ENCODE measurements at regions not wholly inside any gene's neighbourhood (a gene's known extent, or its start where the extent isn't known, plus 50 kb on each side); places are given as distances from the start of the nearest gene placed in this dataset.

DNA sequence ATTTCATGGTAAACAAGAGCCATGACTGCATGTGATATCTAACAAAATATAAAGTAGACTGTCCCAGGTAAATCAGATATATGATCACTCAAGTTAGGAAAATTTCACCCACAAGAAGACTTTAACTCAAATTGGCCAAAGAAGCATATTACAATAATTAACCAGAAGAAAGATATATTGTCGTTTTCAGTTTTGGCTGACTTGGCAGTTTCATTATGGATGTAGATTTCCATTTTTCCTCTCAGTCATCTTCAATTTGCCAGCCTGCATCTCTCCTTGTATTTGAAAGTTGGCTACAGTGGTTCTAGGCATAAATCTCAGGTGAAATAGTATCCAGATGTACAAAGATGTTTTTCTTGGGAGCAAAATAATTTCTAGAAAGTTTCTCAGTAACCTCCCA lies 761.6 kb downstream of the LRFN5 start:
- in situ Hi-C loops (cut with HindIII; ENCODE audit: extremely low pct_ligation_motif_present, low pct_unique_long_range_greater_than_20kb) (no loop called here), intact Hi-C loops (cut with micrococcal nuclease; ENCODE audit: unreplicated experiment) (no loop called here)
- H3K4me3 ChIP-seq (replicated peaks in 1 of 3; ENCODE audit: insufficient read depth in 1 of 3, low read depth in 2 of 3, low read length in 3 of 3): no peak overlapping the region
- TF ChIP-seq ZNF496 (CRISPR knock-in tag; IDR thresholded peaks at IDR 0.05; ENCODE audit: insufficient replicate concordance) (no peak), TCF7L2 (IDR thresholded peaks at IDR 0.05; ENCODE audit: low read depth, low read length) (peak; percentile 24; the same call in 1 of the 2 replicates), ZSCAN29 (CRISPR knock-in tag; conservative IDR thresholded peaks at IDR 0.05) (no peak), MAFK (conservative IDR thresholded peaks at IDR 0.05 in 1 of 2, IDR thresholded peaks at IDR 0.05 in 1 of 2; ENCODE audit: low read length in 2 of 2) (peak; percentile 96 to 98), MAFF (IDR thresholded peaks at IDR 0.05; ENCODE audit: low read depth, low read length) (peak; percentile 96), KLF12 (CRISPR knock-in tag; IDR thresholded peaks at IDR 0.05; ENCODE audit: borderline replicate concordance) (no peak)
- FAIRE-seq (no peak), ATAC-seq (no peak), DNase-seq (ENCODE audit: low spot score) (no peak)
- ChIA-PET POLR2A (no interaction called here), CTCF (ENCODE audit: low intra/inter-chr PET ratio, low total read pairs) (no interaction called here)
- 1% methylated on average over 1 of the region's 1 CpG for WGBS (ENCODE audit: low lambda C conversion rate)
- no TSS peak for BruUV-seq (replicated peaks)
- H3K4me1 ChIP-seq (ENCODE audit: insufficient read depth, low read length): no peaks in the 10 kb centered on the region
- no peaks in the 10 kb centered on the region for H4K20me1 ChIP-seq (ENCODE audit: insufficient read depth, low read length)
- H2AFZ ChIP-seq (ENCODE audit: low read length): no peak overlapping the region
- H3K27ac ChIP-seq (ENCODE audit: extremely low read length, insufficient read depth, low read length): no peak overlapping the region
- H3K9me3 ChIP-seq (ENCODE audit: low read length): peaks cover 79% of the 10 kb centered on the region
- no peaks in the 10 kb centered on the region for H3K27me3 ChIP-seq (ENCODE audit: control insufficient read depth in 1 of 2, insufficient read depth in 2 of 2, low read length in 2 of 2)
- H3K79me2 ChIP-seq (ENCODE audit: insufficient read depth, low read length): no peaks in the 10 kb centered on the region
- H3K36me3 ChIP-seq (replicated peaks in 1 of 2; ENCODE audit: control insufficient read depth in 1 of 2, insufficient read depth in 2 of 2, low read length in 2 of 2): no peaks in the 10 kb centered on the region
- H3K9ac ChIP-seq (ENCODE audit: insufficient read depth, low read depth, low read length): no peak overlapping the region
- no peak overlapping the region for H3K4me2 ChIP-seq (ENCODE audit: low read depth, low read length)

GRCh38 chr14:42353315-42353714 lies 746.6 kb downstream of the LRFN5 start:
- no peak for ATAC-seq
- no peak overlapping the region for H3K4me3 ChIP-seq (replicated peaks in 1 of 3; ENCODE audit: insufficient read depth in 1 of 3, low read depth in 2 of 3, low read length in 3 of 3)
- WGBS (ENCODE audit: low lambda C conversion rate): 2% methylated on average over 2 of the region's 2 CpGs
- TF ChIP-seq, protein P1, sequence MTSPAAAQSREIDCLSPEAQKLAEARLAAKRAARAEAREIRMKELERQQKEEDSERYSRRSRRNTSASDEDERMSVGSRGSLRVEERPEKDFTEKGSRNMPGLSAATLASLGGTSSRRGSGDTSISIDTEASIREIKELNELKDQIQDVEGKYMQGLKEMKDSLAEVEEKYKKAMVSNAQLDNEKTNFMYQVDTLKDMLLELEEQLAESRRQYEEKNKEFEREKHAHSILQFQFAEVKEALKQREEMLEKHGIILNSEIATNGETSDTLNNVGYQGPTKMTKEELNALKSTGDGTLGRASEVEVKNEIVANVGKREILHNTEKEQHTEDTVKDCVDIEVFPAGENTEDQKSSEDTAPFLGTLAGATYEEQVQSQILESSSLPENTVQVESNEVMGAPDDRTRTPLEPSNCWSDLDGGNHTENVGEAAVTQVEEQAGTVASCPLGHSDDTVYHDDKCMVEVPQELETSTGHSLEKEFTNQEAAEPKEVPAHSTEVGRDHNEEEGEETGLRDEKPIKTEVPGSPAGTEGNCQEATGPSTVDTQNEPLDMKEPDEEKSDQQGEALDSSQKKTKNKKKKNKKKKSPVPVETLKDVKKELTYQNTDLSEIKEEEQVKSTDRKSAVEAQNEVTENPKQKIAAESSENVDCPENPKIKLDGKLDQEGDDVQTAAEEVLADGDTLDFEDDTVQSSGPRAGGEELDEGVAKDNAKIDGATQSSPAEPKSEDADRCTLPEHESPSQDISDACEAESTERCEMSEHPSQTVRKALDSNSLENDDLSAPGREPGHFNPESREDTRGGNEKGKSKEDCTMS (CRISPR knock-in tag; conservative IDR thresholded peaks at IDR 0.05): no peak
- no peak for TF ChIP-seq PHF20 (CRISPR knock-in tag; IDR thresholded peaks at IDR 0.05)
- no peak for TF ChIP-seq LBX2 (CRISPR knock-in tag; IDR thresholded peaks at IDR 0.05; ENCODE audit: borderline replicate concordance)
- no peak for TF ChIP-seq PHF21A (CRISPR knock-in tag; IDR thresholded peaks at IDR 0.05)
- TF ChIP-seq ZBTB7A (CRISPR knock-in tag; IDR thresholded peaks at IDR 0.05): no peak
- no peak for TF ChIP-seq PRPF4 (IDR thresholded peaks at IDR 0.05; ENCODE audit: low read depth, low read length, poor library complexity, severe bottlenecking)
- TF ChIP-seq, protein P2, sequence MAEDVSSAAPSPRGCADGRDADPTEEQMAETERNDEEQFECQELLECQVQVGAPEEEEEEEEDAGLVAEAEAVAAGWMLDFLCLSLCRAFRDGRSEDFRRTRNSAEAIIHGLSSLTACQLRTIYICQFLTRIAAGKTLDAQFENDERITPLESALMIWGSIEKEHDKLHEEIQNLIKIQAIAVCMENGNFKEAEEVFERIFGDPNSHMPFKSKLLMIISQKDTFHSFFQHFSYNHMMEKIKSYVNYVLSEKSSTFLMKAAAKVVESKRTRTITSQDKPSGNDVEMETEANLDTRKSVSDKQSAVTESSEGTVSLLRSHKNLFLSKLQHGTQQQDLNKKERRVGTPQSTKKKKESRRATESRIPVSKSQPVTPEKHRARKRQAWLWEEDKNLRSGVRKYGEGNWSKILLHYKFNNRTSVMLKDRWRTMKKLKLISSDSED (CRISPR knock-in tag; IDR thresholded peaks at IDR 0.05): no peak
- no peak for TF ChIP-seq ZBTB39 (CRISPR knock-in tag; IDR thresholded peaks at IDR 0.05)

More at GRCh38 chr14:42353315-42353714, 746.6 kb downstream of the LRFN5 start:
- no peak overlapping the region for H3K27ac ChIP-seq (ENCODE audit: extremely low read length, insufficient read depth, low read length)
- no peak overlapping the region for H3K9ac ChIP-seq (ENCODE audit: insufficient read depth, low read depth, low read length)
- CTCF ChIA-PET (ENCODE audit: low intra/inter-chr PET ratio, low total read pairs): no interaction called here
- BruUV-seq (replicated peaks): no TSS peak
- H3K9me3 ChIP-seq (ENCODE audit: low read length): peaks cover 91% of the 10 kb centered on the region
- no peaks in the 10 kb centered on the region for H3K79me2 ChIP-seq (ENCODE audit: insufficient read depth, low read length)
- in situ Hi-C loops (cut with HindIII; ENCODE audit: extremely low pct_ligation_motif_present, low pct_unique_long_range_greater_than_20kb) (no loop called here), intact Hi-C loops (cut with micrococcal nuclease; ENCODE audit: unreplicated experiment) (no loop called here)
- no peak overlapping the region for H2AFZ ChIP-seq (ENCODE audit: low read length)
- POLR2A ChIA-PET: no interaction called here
- H3K4me1 ChIP-seq (ENCODE audit: insufficient read depth, low read length): no peaks in the 10 kb centered on the region
- DNase-seq (ENCODE audit: low spot score) (no peak), FAIRE-seq (no peak)
- no peaks in the 10 kb centered on the region for H4K20me1 ChIP-seq (ENCODE audit: insufficient read depth, low read length)
- H3K36me3 ChIP-seq (replicated peaks in 1 of 2; ENCODE audit: control insufficient read depth in 1 of 2, insufficient read depth in 2 of 2, low read length in 2 of 2): no peaks in the 10 kb centered on the region
- no peak overlapping the region for H3K4me2 ChIP-seq (ENCODE audit: low read depth, low read length)
- no peaks in the 10 kb centered on the region for H3K27me3 ChIP-seq (ENCODE audit: control insufficient read depth in 1 of 2, insufficient read depth in 2 of 2, low read length in 2 of 2)
